ENCODE measurements at regions not wholly inside any gene's neighbourhood (a gene's known extent, or its start where the extent isn't known, plus 50 kb on each side); places are given as distances from the start of the nearest gene placed in this dataset.

- DNase-seq: peak; percentile 59 to 86
- Histone ChIP-seq H3K27me3 (no peaks in the 10 kb centered on the region), H3K27ac (peak overlapping the region; percentile 80 to 91 (median 84)), H3K36me3 (no peaks in the 10 kb centered on the region), H3K4me1 (peaks cover 32 to 87% (median 71%) of the 10 kb centered on the region in 4 donors), H3K4me3 (no peak overlapping the region), H3K9me3 (no peaks in the 10 kb centered on the region)
- TF ChIP-seq POLR2A (IDR thresholded peaks at IDR 0.05) (no peak), POLR2AphosphoS5 (IDR thresholded peaks at IDR 0.05) (peak in 1 of 3 donors; percentile 29), EP300 (IDR thresholded peaks at IDR 0.05) (no peak)
- WGBS, 5 donors: 21 to 34% (median 26%) methylated on average over 6 of the region's 6 CpGs
- intact Hi-C loops (cut with DNase I; ENCODE audit: low total_unique reads): no loop called here
Measured at GRCh38 chr20:6704132-6704861, 63.2 kb upstream of the BMP2 start.

GRCh38 chr20:6703656-6704055, 63.8 kb upstream of the BMP2 start:
- Histone ChIP-seq H3K4me1 (peaks cover 26 to 80% (median 65%) of the 10 kb centered on the region in 4 donors), H3K36me3 (no peaks in the 10 kb centered on the region), H3K27ac (peak overlapping the region; percentile 80 to 91 (median 84)), H3K9me3 (no peaks in the 10 kb centered on the region), H3K27me3 (no peaks in the 10 kb centered on the region), H3K4me3 (no peak overlapping the region)
- no peak for TF ChIP-seq EP300 (IDR thresholded peaks at IDR 0.05)
- no peak for TF ChIP-seq POLR2AphosphoS5 (IDR thresholded peaks at IDR 0.05)
- TF ChIP-seq POLR2A (IDR thresholded peaks at IDR 0.05): no peak
- no peak for TF ChIP-seq CTCF (IDR thresholded peaks at IDR 0.05)
- DNase-seq: no peak
- intact Hi-C loops (cut with DNase I; ENCODE audit: low total_unique reads): no loop called here

- DNase-seq: no peak
- H3K4me1 ChIP-seq: peaks cover 20 to 77% (median 59%) of the 10 kb centered on the region in 4 donors
- 49 to 76% (median 65%) methylated on average over 3 of the region's 3 CpGs for WGBS, 5 donors
Measured at GRCh38 chr20:6703047-6703446, 64.4 kb upstream of the BMP2 start.

GRCh38 chr20:6702144-6702543, 65.3 kb upstream of the BMP2 start:
- no peak for TF ChIP-seq EP300 (IDR thresholded peaks at IDR 0.05)
- TF ChIP-seq POLR2A (IDR thresholded peaks at IDR 0.05): no peak
- no peak for TF ChIP-seq POLR2AphosphoS5 (IDR thresholded peaks at IDR 0.05)
- no peak for TF ChIP-seq CTCF (IDR thresholded peaks at IDR 0.05)
- H3K4me3 ChIP-seq: no peak overlapping the region
- no peaks in the 10 kb centered on the region for H3K9me3 ChIP-seq
- H3K4me1 ChIP-seq: peaks cover 14 to 71% (median 52%) of the 10 kb centered on the region in 4 donors
- peak overlapping the region in 4 of 5 donors; percentile 83 to 91 (median 86) for H3K27ac ChIP-seq
- H3K36me3 ChIP-seq: no peaks in the 10 kb centered on the region
- H3K27me3 ChIP-seq: no peaks in the 10 kb centered on the region
- no peak for DNase-seq
- intact Hi-C loops (cut with DNase I; ENCODE audit: low total_unique reads): no loop called here

More at GRCh38 chr20:6703047-6703446, 64.4 kb upstream of the BMP2 start:
- Histone ChIP-seq H3K36me3 (no peaks in the 10 kb centered on the region), H3K4me3 (no peak overlapping the region), H3K27me3 (no peaks in the 10 kb centered on the region), H3K9me3 (no peaks in the 10 kb centered on the region), H3K27ac (peak overlapping the region; percentile 81 to 91 (median 84))
- TF ChIP-seq POLR2AphosphoS5 (IDR thresholded peaks at IDR 0.05) (no peak), EP300 (IDR thresholded peaks at IDR 0.05) (no peak), POLR2A (IDR thresholded peaks at IDR 0.05) (no peak), CTCF (IDR thresholded peaks at IDR 0.05) (no peak)
- intact Hi-C loops (cut with DNase I; ENCODE audit: low total_unique reads): no loop called here
